HepG2 (cell line): ENCODE measurements at regions not wholly inside any gene's neighbourhood (a gene's known extent, or its start where the extent isn't known, plus 50 kb on each side); places are given as distances from the start of the nearest gene placed in this dataset.

Experiments
- CREM ChIP-seq, 2 experiments: sonication (generic) in 1 of 2; formaldehyde crosslinking in 1 of 2; IDR thresholded peaks; 2 replicates each; pipeline versions ENCODE4 v1.4.0 to v1.6.1; 2016 to 2020; ENCODE audit warnings: antibody characterized with exemption in 1 of 2, mild to moderate bottlenecking in 1 of 2, missing genetic modification reagents in 1 of 2
- EEA1 ChIP-seq: sonication (generic); formaldehyde crosslinking; IDR thresholded peaks from 2 replicates; pipeline ENCODE4 v1.5.1; 2020; ENCODE audit warnings: mild to moderate bottlenecking, missing genetic modification reagents, borderline replicate concordance
- ELF4 ChIP-seq: sonication (generic); formaldehyde crosslinking; IDR thresholded peaks from 2 replicates; pipeline ENCODE4 v1.5.0; 2020; ENCODE audit warnings: missing genetic modification reagents, mild to moderate bottlenecking, moderate library complexity, borderline replicate concordance
- LCORL ChIP-seq, 2 experiments: fragments of 450-650 bp in 1 of 2; sonication (generic) in 1 of 2; formaldehyde crosslinking in 1 of 2; IDR thresholded peaks; 2 replicates each; pipeline versions ENCODE4 v1.5.0 to v1.6.1; 2017 to 2020; ENCODE audit warnings: antibody characterized with exemption in 1 of 2, missing genetic modification reagents in 1 of 2
- SUZ12 ChIP-seq: fragments of 150-350 bp; IDR thresholded peaks from 2 replicates; pipeline ENCODE4 v1.6.1; 2014; ENCODE audit warnings: low read depth, low read length
- YEATS2 ChIP-seq: sonication (generic); formaldehyde crosslinking; IDR thresholded peaks from 2 replicates; pipeline ENCODE4 v1.4.0; 2020; ENCODE audit warnings: missing genetic modification reagents, borderline replicate concordance
- TF ChIP-seq, protein P1 (sequence below), 2 experiments: sonication (generic) in 1 of 2; formaldehyde crosslinking in 1 of 2; IDR thresholded peaks; 2 replicates each; pipeline versions ENCODE4 v1.6.1 to v1.9.0; 2014 to 2022; ENCODE audit warnings: antibody characterized with exemption in 1 of 2, borderline replicate concordance in 1 of 2, inconsistent platforms in 1 of 2, low read depth in 1 of 2, missing genetic modification reagents in 1 of 2
- TF ChIP-seq, protein P2 (sequence below): sonication (generic); formaldehyde crosslinking; IDR thresholded peaks from 2 replicates; pipeline ENCODE4 v1.5.0; 2020; ENCODE audit warnings: missing genetic modification reagents, mild to moderate bottlenecking, borderline replicate concordance
- TF ChIP-seq, protein P3 (sequence below): sonication (generic); formaldehyde crosslinking; IDR thresholded peaks from 2 replicates; pipeline ENCODE4 v1.4.0; 2020; ENCODE audit warnings: missing genetic modification reagents
- TF ChIP-seq, protein P4 (sequence below): sonication (generic); formaldehyde crosslinking; IDR thresholded peaks from 2 replicates; pipeline ENCODE4 v1.8.0; 2022; ENCODE audit warnings: low read depth, missing genetic modification reagents
- TF ChIP-seq, protein P5 (sequence below): sonication (generic); formaldehyde crosslinking; IDR thresholded peaks from 2 replicates; pipeline ENCODE4 v1.5.1; 2020; ENCODE audit warnings: mild to moderate bottlenecking, missing genetic modification reagents, moderate library complexity

DNA sequence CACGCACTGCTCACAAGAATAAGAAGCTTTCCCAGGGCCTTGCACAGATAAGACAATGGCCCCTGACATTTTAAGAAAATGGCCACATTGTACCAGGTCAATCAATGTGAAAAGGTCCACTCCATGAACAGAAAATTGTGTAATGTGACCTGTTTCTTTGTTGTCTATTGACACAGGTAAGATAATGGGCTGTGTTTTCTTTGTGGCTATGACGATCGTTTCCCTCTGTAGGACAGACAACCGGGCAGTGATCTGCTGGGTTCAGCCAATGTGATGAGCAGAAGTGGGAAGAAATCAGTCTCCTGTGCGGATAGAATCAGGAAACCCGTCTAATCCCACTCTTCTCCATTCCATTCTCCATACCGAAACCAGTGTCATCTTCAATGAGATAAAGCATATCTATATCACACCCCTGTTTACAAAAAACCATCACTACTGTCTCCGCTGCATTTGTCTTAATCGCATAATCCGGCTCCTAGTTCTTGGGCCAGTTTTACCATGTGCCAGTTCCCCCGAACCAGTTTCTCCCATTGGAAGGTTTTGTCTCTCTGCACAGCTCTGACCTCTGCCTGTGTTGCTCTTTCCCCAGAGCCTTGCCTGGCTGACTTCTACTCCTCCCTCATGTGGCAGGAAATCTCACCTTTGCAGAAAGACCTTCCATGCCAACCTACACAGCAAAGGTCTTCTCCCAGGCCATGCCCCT lies 66.9 kb upstream of the ATF7IP2 start (continued):
- TF ChIP-seq, protein P1, sequence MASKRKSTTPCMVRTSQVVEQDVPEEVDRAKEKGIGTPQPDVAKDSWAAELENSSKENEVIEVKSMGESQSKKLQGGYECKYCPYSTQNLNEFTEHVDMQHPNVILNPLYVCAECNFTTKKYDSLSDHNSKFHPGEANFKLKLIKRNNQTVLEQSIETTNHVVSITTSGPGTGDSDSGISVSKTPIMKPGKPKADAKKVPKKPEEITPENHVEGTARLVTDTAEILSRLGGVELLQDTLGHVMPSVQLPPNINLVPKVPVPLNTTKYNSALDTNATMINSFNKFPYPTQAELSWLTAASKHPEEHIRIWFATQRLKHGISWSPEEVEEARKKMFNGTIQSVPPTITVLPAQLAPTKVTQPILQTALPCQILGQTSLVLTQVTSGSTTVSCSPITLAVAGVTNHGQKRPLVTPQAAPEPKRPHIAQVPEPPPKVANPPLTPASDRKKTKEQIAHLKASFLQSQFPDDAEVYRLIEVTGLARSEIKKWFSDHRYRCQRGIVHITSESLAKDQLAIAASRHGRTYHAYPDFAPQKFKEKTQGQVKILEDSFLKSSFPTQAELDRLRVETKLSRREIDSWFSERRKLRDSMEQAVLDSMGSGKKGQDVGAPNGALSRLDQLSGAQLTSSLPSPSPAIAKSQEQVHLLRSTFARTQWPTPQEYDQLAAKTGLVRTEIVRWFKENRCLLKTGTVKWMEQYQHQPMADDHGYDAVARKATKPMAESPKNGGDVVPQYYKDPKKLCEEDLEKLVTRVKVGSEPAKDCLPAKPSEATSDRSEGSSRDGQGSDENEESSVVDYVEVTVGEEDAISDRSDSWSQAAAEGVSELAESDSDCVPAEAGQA (IDR thresholded peaks at IDR 0.05; ENCODE audit: low read depth): peak; percentile 84
- TF ChIP-seq, protein P1 (CRISPR knock-in tag; IDR thresholded peaks at IDR 0.05; ENCODE audit: borderline replicate concordance): no peak; the same call in 1 of the 2 replicates
- TF ChIP-seq CREM (IDR thresholded peaks at IDR 0.05) (peak; percentile 94), CREM (CRISPR knock-in tag; IDR thresholded peaks at IDR 0.05) (no peak), YEATS2 (CRISPR knock-in tag) (peak; percentile 68; the same call in 1 of the 2 replicates), EEA1 (CRISPR knock-in tag) (0 out of 2 replicates have a peak, but pooled peaks have one; percentile 33), LCORL (IDR thresholded peaks at IDR 0.05) (no peak), LCORL (CRISPR knock-in tag; IDR thresholded peaks at IDR 0.05) (peak; percentile 92), SUZ12 (no peak), ELF4 (CRISPR knock-in tag) (no peak)
- TF ChIP-seq, protein P2, sequence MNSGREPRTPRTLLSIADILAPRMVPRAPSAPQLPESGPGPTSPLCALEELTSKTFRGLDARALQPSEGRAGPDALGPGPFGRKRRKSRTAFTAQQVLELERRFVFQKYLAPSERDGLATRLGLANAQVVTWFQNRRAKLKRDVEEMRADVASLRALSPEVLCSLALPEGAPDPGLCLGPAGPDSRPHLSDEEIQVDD (CRISPR knock-in tag): no peak
- TF ChIP-seq, protein P3, sequence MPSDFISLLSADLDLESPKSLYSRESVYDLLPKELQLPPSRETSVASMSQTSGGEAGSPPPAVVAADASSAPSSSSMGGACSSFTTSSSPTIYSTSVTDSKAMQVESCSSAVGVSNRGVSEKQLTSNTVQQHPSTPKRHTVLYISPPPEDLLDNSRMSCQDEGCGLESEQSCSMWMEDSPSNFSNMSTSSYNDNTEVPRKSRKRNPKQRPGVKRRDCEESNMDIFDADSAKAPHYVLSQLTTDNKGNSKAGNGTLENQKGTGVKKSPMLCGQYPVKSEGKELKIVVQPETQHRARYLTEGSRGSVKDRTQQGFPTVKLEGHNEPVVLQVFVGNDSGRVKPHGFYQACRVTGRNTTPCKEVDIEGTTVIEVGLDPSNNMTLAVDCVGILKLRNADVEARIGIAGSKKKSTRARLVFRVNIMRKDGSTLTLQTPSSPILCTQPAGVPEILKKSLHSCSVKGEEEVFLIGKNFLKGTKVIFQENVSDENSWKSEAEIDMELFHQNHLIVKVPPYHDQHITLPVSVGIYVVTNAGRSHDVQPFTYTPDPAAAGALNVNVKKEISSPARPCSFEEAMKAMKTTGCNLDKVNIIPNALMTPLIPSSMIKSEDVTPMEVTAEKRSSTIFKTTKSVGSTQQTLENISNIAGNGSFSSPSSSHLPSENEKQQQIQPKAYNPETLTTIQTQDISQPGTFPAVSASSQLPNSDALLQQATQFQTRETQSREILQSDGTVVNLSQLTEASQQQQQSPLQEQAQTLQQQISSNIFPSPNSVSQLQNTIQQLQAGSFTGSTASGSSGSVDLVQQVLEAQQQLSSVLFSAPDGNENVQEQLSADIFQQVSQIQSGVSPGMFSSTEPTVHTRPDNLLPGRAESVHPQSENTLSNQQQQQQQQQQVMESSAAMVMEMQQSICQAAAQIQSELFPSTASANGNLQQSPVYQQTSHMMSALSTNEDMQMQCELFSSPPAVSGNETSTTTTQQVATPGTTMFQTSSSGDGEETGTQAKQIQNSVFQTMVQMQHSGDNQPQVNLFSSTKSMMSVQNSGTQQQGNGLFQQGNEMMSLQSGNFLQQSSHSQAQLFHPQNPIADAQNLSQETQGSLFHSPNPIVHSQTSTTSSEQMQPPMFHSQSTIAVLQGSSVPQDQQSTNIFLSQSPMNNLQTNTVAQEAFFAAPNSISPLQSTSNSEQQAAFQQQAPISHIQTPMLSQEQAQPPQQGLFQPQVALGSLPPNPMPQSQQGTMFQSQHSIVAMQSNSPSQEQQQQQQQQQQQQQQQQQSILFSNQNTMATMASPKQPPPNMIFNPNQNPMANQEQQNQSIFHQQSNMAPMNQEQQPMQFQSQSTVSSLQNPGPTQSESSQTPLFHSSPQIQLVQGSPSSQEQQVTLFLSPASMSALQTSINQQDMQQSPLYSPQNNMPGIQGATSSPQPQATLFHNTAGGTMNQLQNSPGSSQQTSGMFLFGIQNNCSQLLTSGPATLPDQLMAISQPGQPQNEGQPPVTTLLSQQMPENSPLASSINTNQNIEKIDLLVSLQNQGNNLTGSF (CRISPR knock-in tag): no peak
- TF ChIP-seq, protein P4, sequence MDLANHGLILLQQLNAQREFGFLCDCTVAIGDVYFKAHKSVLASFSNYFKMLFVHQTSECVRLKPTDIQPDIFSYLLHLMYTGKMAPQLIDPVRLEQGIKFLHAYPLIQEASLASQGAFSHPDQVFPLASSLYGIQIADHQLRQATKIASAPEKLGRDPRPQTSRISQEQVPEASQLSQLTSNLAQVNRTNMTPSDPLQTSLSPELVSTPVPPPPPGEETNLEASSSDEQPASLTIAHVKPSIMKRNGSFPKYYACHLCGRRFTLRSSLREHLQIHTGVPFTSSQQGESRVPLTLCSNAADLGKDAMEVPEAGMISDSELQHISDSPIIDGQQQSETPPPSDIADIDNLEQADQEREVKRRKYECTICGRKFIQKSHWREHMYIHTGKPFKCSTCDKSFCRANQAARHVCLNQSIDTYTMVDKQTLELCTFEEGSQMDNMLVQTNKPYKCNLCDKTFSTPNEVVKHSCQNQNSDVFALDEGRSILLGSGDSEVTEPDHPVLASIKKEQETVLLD: no peak
- TF ChIP-seq, protein P5, sequence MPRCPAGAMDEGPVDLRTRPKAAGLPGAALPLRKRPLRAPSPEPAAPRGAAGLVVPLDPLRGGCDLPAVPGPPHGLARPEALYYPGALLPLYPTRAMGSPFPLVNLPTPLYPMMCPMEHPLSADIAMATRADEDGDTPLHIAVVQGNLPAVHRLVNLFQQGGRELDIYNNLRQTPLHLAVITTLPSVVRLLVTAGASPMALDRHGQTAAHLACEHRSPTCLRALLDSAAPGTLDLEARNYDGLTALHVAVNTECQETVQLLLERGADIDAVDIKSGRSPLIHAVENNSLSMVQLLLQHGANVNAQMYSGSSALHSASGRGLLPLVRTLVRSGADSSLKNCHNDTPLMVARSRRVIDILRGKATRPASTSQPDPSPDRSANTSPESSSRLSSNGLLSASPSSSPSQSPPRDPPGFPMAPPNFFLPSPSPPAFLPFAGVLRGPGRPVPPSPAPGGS: no peak
